Liver (tissue), 8 donors: ENCODE measurements at regions not wholly inside any gene's neighbourhood (a gene's known extent, or its start where the extent isn't known, plus 50 kb on each side); places are given as distances from the start of the nearest gene placed in this dataset.

Experiments
- DNase-seq: peaks from one replicate; pipeline ENCODE4 v3.0.0-alpha.2; 2017; ENCODE audit warnings: low spot score
- H3K27ac ChIP-seq, 2 donors: one replicate each; pipeline ENCODE4 v1.7.0; 2013; ENCODE audit warnings: inconsistent platforms in 2 of 2, low read length in 2 of 2, control low read depth in 1 of 2, low read depth in 1 of 2, mild to moderate bottlenecking in 1 of 2
- H3K27me3 ChIP-seq, 4 donors: one replicate each; pipeline versions ENCODE4 v1.6.1 to v1.7.0; 2013; ENCODE audit warnings: low read length in 3 of 4, inconsistent platforms in 1 of 4, mild to moderate bottlenecking in 1 of 4, moderate library complexity in 1 of 4; ENCODE audit not compliant: control insufficient read depth in 4 of 4, insufficient read depth in 4 of 4
- H3K36me3 ChIP-seq, 4 donors: one replicate each; pipeline versions ENCODE4 v1.6.1 to v1.7.0; 2013; ENCODE audit warnings: low read length in 3 of 4, mild to moderate bottlenecking in 3 of 4, low read depth in 1 of 4, moderate library complexity in 1 of 4; ENCODE audit not compliant: control insufficient read depth in 4 of 4, insufficient read depth in 3 of 4
- H3K4me1 ChIP-seq, 4 donors: one replicate each; pipeline versions ENCODE4 v1.6.1 to v1.7.0; 2013; ENCODE audit warnings: low read length in 3 of 4, mild to moderate bottlenecking in 3 of 4, moderate library complexity in 1 of 4; ENCODE audit not compliant: control insufficient read depth in 4 of 4, insufficient read depth in 4 of 4
- H3K4me3 ChIP-seq, 3 donors: one replicate each; pipeline versions ENCODE4 v1.6.1 to v1.7.0; 2013; ENCODE audit warnings: low read length in 3 of 3, control low read depth in 1 of 3, low read depth in 1 of 3, mild to moderate bottlenecking in 1 of 3
- H3K9ac ChIP-seq, 2 donors: one replicate each; pipeline ENCODE4 v1.7.0; 2013; ENCODE audit warnings: low read length in 2 of 2, mild to moderate bottlenecking in 2 of 2, moderate library complexity in 2 of 2, control low read depth in 1 of 2, low read depth in 1 of 2
- H3K9me3 ChIP-seq, 4 donors: one replicate each; pipeline versions ENCODE4 v1.6.1 to v1.7.0; 2013; ENCODE audit warnings: low read length in 3 of 4; ENCODE audit not compliant: control insufficient read depth in 4 of 4
- ATF3 ChIP-seq: IDR thresholded peaks from 2 replicates; pipeline ENCODE4 v1.6.1; 2016; ENCODE audit warnings: antibody characterized with exemption
- CTCF ChIP-seq: fragments of 150-350 bp; IDR thresholded peaks from 2 replicates; pipeline ENCODE4 v1.5.1; 2017; ENCODE audit warnings: improper control_type of control experiment, low read depth, low read length; ENCODE audit not compliant: missing input control
- EGR1 ChIP-seq, 2 donors: IDR thresholded peaks; 2 replicates each; pipeline ENCODE4 v1.6.1; 2016 to 2018; ENCODE audit warnings: antibody characterized with exemption in 2 of 2, low read depth in 2 of 2
- FOXA1 ChIP-seq: IDR thresholded peaks from 2 replicates; pipeline ENCODE4 v1.6.1; 2016; ENCODE audit warnings: antibody characterized with exemption
- FOXA2 ChIP-seq: IDR thresholded peaks from 2 replicates; pipeline ENCODE4 v1.6.1; 2016; ENCODE audit warnings: antibody characterized with exemption
- GABPA ChIP-seq, 2 donors: IDR thresholded peaks in 1 of 2; conservative IDR thresholded peaks in 1 of 2; 2 replicates each; pipeline ENCODE4 v1.6.1; 2016; ENCODE audit warnings: antibody characterized with exemption in 2 of 2, mild to moderate bottlenecking in 1 of 2, moderate library complexity in 1 of 2
- HNF4A ChIP-seq, 2 donors: conservative IDR thresholded peaks; 2 replicates each; pipeline ENCODE4 v1.6.1; 2016; ENCODE audit warnings: antibody characterized with exemption in 2 of 2, mild to moderate bottlenecking in 2 of 2
- HNF4G ChIP-seq: IDR thresholded peaks from 2 replicates; pipeline ENCODE4 v1.6.1; 2016; ENCODE audit warnings: antibody characterized with exemption
- JUND ChIP-seq, 2 donors: IDR thresholded peaks; 2 replicates each; pipeline ENCODE4 v1.6.1; 2016; ENCODE audit warnings: antibody characterized with exemption in 2 of 2
- MAX ChIP-seq: IDR thresholded peaks from 2 replicates; pipeline ENCODE4 v1.6.1; 2016; ENCODE audit warnings: antibody characterized with exemption
- NR2F2 ChIP-seq: IDR thresholded peaks from 2 replicates; pipeline ENCODE4 v1.6.1; 2016; ENCODE audit warnings: antibody characterized with exemption
- RAD21 ChIP-seq, 2 donors: IDR thresholded peaks; 2 replicates each; pipeline ENCODE4 v1.6.1; 2016; ENCODE audit warnings: antibody characterized with exemption in 2 of 2, mild to moderate bottlenecking in 2 of 2
- REST ChIP-seq: IDR thresholded peaks from 2 replicates; pipeline ENCODE4 v1.6.1; 2016; ENCODE audit warnings: antibody characterized with exemption, mild to moderate bottlenecking
- RXRA ChIP-seq, 2 donors: IDR thresholded peaks; 2 replicates each; pipeline ENCODE4 v1.6.1; 2017 to 2018; ENCODE audit warnings: antibody characterized with exemption in 2 of 2, mild to moderate bottlenecking in 1 of 2
- SP1 ChIP-seq: IDR thresholded peaks from 2 replicates; pipeline ENCODE4 v1.6.1; 2018; ENCODE audit warnings: antibody characterized with exemption, mild to moderate bottlenecking
- TAF1 ChIP-seq: conservative IDR thresholded peaks from 2 replicates; pipeline ENCODE4 v1.6.1; 2016; ENCODE audit warnings: antibody characterized with exemption, mild to moderate bottlenecking
- YY1 ChIP-seq: IDR thresholded peaks from 2 replicates; pipeline ENCODE4 v1.6.1; 2016; ENCODE audit warnings: antibody characterized with exemption, mild to moderate bottlenecking
- ZBTB33 ChIP-seq: IDR thresholded peaks from 2 replicates; pipeline ENCODE4 v1.6.1; 2016; ENCODE audit warnings: antibody characterized with exemption
- WGBS: extraction: QIAGEN DNeasy Blood & Tissue Kit; methylation state at CpG from one replicate; pipeline ENCODE4 v1.1.7; 2013; 5-methylcytosine and 5-hydroxymethylcytosine counted together
- donor health status: healthy.
- donor health status: healthy.
- donor health status: healthy.
- donor health status: healthy.
- donor health status: healthy.

GRCh38 chr1:47682786-47683350, 245.0 kb downstream of the FOXD2 start:
- Histone ChIP-seq H3K4me1 (no peaks in the 10 kb centered on the region), H3K27me3 (no peaks in the 10 kb centered on the region), H3K9me3 (no peaks in the 10 kb centered on the region)

More at GRCh38 chr1:47682786-47683350, 245.0 kb downstream of the FOXD2 start:
- DNase-seq: peak; percentile 14
- 90% methylated on average over 6 of the region's 6 CpGs for WGBS
- no peak overlapping the region for H3K9ac ChIP-seq
- no peak for TF ChIP-seq HNF4G
- TF ChIP-seq EGR1 (IDR thresholded peaks at IDR 0.05; ENCODE audit: low read depth in 2 of 2): no peak
- no peak for TF ChIP-seq NR2F2
- TF ChIP-seq REST: no peak
- no peak for TF ChIP-seq CTCF
- TF ChIP-seq SP1: no peak
- no peak for TF ChIP-seq TAF1
- no peak for TF ChIP-seq FOXA1
- no peak for TF ChIP-seq ATF3
- no peak for TF ChIP-seq HNF4A (conservative IDR thresholded peaks at IDR 0.05)
- no peak for TF ChIP-seq JUND (IDR thresholded peaks at IDR 0.05)
- no peak for TF ChIP-seq RXRA (IDR thresholded peaks at IDR 0.05)
- no peak for TF ChIP-seq ZBTB33
- TF ChIP-seq MAX: no peak
- TF ChIP-seq RAD21 (IDR thresholded peaks at IDR 0.05): no peak
- TF ChIP-seq FOXA2: no peak
- no peak for TF ChIP-seq YY1
- TF ChIP-seq GABPA (IDR thresholded peaks at IDR 0.05 in 1 of 2, conservative IDR thresholded peaks at IDR 0.05 in 1 of 2): no peak
- H3K27ac ChIP-seq: no peak overlapping the region
- H3K4me3 ChIP-seq: no peak overlapping the region
- no peaks in the 10 kb centered on the region for H3K36me3 ChIP-seq
